ENCODE measurements at regions not wholly inside any gene's neighbourhood (a gene's known extent, or its start where the extent isn't known, plus 50 kb on each side); places are given as distances from the start of the nearest gene placed in this dataset.

DNA sequence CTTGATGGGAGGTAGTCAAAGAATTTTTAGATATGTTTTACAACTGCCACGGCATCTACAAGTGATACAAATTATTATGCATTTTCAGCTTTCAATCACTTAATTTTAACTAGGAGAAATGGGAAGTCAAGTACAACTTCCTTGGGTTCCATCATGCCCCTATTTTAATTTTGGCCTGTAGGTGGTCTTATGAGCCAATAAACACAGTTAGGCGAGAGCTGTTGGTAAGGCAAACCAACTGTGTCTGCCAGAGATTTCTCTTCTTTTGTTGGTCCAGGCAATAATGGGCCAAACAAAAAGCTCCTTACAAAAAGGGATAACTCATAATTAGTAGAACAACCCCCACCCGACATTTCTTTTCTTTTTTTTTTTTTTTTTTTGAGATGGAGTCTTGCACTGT, 63.3 kb upstream of the ARX start:
- DNase-seq, result no peak
- intact Hi-C loops (cut with DNase I), result no loop called here
- no peaks in the 10 kb centered on the region for H3K36me3 ChIP-seq

GRCh38 chrX:25076941-25077500, 61.3 kb upstream of the ARX start:
- no peaks in the 10 kb centered on the region for H3K4me1 ChIP-seq
- DNase-seq, result no peak
- no peak overlapping the region for H3K27ac ChIP-seq
- H3K9me3 ChIP-seq, result no peaks in the 10 kb centered on the region
- no peak for TF ChIP-seq POLR2A (IDR thresholded peaks at IDR 0.05)
- TF ChIP-seq EP300 (IDR thresholded peaks at IDR 0.05), result no peak
- TF ChIP-seq, protein P1, sequence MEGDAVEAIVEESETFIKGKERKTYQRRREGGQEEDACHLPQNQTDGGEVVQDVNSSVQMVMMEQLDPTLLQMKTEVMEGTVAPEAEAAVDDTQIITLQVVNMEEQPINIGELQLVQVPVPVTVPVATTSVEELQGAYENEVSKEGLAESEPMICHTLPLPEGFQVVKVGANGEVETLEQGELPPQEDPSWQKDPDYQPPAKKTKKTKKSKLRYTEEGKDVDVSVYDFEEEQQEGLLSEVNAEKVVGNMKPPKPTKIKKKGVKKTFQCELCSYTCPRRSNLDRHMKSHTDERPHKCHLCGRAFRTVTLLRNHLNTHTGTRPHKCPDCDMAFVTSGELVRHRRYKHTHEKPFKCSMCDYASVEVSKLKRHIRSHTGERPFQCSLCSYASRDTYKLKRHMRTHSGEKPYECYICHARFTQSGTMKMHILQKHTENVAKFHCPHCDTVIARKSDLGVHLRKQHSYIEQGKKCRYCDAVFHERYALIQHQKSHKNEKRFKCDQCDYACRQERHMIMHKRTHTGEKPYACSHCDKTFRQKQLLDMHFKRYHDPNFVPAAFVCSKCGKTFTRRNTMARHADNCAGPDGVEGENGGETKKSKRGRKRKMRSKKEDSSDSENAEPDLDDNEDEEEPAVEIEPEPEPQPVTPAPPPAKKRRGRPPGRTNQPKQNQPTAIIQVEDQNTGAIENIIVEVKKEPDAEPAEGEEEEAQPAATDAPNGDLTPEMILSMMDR (IDR thresholded peaks at IDR 0.05), result no peak
- TF ChIP-seq POLR2AphosphoS5 (IDR thresholded peaks at IDR 0.05), result no peak
- intact Hi-C loops (cut with DNase I), result no loop called here
- 68 to 84% methylated on average over 9 of the region's 9 CpGs for WGBS, 2 donors
- no peak overlapping the region for H3K4me3 ChIP-seq
- H3K27me3 ChIP-seq, result no peaks in the 10 kb centered on the region
- no peaks in the 10 kb centered on the region for H3K36me3 ChIP-seq

More for the DNA sequence above, 63.3 kb upstream of the ARX start:
- TF ChIP-seq, protein P1 (IDR thresholded peaks at IDR 0.05), result no peak
- no peak for TF ChIP-seq EP300 (IDR thresholded peaks at IDR 0.05)
- no peak for TF ChIP-seq POLR2AphosphoS5 (IDR thresholded peaks at IDR 0.05)
- TF ChIP-seq POLR2A (IDR thresholded peaks at IDR 0.05), result no peak
- H3K9me3 ChIP-seq, result no peaks in the 10 kb centered on the region
- H3K4me3 ChIP-seq, result no peak overlapping the region
- no peaks in the 10 kb centered on the region for H3K27me3 ChIP-seq
- H3K4me1 ChIP-seq, result no peaks in the 10 kb centered on the region
- 80 to 88% methylated on average over 3 of the region's 3 CpGs for WGBS, 2 donors
- no peak overlapping the region for H3K27ac ChIP-seq

GRCh38 chrX:25072247-25072646, 56.5 kb upstream of the ARX start:
- DNase-seq, result no peak
- peaks cover 0 to 3% (median 0%) of the 10 kb centered on the region in 4 donors for H3K9me3 ChIP-seq
- no peaks in the 10 kb centered on the region for H3K4me1 ChIP-seq
- TF ChIP-seq, protein P1 (IDR thresholded peaks at IDR 0.05), result no peak
- TF ChIP-seq POLR2A (IDR thresholded peaks at IDR 0.05), result no peak
- TF ChIP-seq POLR2AphosphoS5 (IDR thresholded peaks at IDR 0.05), result no peak
- TF ChIP-seq EP300 (IDR thresholded peaks at IDR 0.05), result no peak
- no peak overlapping the region for H3K27ac ChIP-seq
- intact Hi-C loops (cut with DNase I), result no loop called here
- no peak overlapping the region for H3K4me3 ChIP-seq
- H3K36me3 ChIP-seq, result no peaks in the 10 kb centered on the region
- no peaks in the 10 kb centered on the region for H3K27me3 ChIP-seq

DNA sequence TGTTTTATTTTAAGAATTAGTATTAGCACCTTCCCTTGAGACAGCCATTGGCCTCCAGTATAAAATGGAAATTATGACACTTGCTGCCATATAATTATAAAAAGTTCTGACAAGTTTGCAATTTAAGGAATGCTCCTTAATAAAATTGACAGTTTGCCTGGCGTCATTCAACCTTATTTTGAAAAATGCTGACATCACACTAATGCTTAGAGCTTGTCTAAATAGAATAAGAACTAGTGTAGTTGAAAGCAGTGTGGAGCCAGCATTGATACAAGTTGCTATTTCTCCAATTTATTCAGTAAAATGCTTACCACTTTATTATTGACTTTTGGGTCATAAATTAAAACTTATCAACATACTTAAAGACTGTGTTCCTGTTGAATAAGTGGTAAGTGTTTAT, 54.3 kb upstream of the ARX start:
- 71 to 93% methylated on average over 1 of the region's 1 CpG for WGBS, 2 donors
- H3K4me1 ChIP-seq, result no peaks in the 10 kb centered on the region
- H3K27ac ChIP-seq, result no peak overlapping the region
- H3K27me3 ChIP-seq, result no peaks in the 10 kb centered on the region
- H3K4me3 ChIP-seq, result no peak overlapping the region
- DNase-seq, result no peak
- H3K9me3 ChIP-seq, result peaks cover 0 to 3% (median 0%) of the 10 kb centered on the region in 4 donors
- intact Hi-C loops (cut with DNase I), result no loop called here
- TF ChIP-seq, protein P1 (IDR thresholded peaks at IDR 0.05), result no peak
- TF ChIP-seq POLR2A (IDR thresholded peaks at IDR 0.05) (no peak), POLR2AphosphoS5 (IDR thresholded peaks at IDR 0.05) (no peak), EP300 (IDR thresholded peaks at IDR 0.05) (no peak)
- no peaks in the 10 kb centered on the region for H3K36me3 ChIP-seq

- no peak overlapping the region for H3K27ac ChIP-seq
- peaks cover 0 to 3% (median 0%) of the 10 kb centered on the region in 4 donors for H3K9me3 ChIP-seq
- no peaks in the 10 kb centered on the region for H3K4me1 ChIP-seq
- no peak for DNase-seq
- no peaks in the 10 kb centered on the region for H3K36me3 ChIP-seq
- TF ChIP-seq EP300 (IDR thresholded peaks at IDR 0.05) (no peak), POLR2AphosphoS5 (IDR thresholded peaks at IDR 0.05) (no peak), POLR2A (IDR thresholded peaks at IDR 0.05) (no peak)
- TF ChIP-seq, protein P1 (IDR thresholded peaks at IDR 0.05), result no peak
- H3K27me3 ChIP-seq, result no peaks in the 10 kb centered on the region
- no peak overlapping the region for H3K4me3 ChIP-seq
- WGBS, 2 donors, result 90 to 94% methylated on average over 2 of the region's 2 CpGs
- intact Hi-C loops (cut with DNase I), result no loop called here
These were observed 53.4 kb upstream of the ARX start for GRCh38 chrX:25069209-25069608.
